Skin of body (tissue), 1 donor: ENCODE measurements at regions not wholly inside any gene's neighbourhood (a gene's known extent, or its start where the extent isn't known, plus 50 kb on each side); places are given as distances from the start of the nearest gene placed in this dataset.
A peak's percentile ranks its signal among the peaks of the same experiment; 100 is the strongest.
"Not testable (repeated sequence)": the region's sequence is repeated elsewhere in the genome, so short reads cannot be mapped to it uniquely, and the experiment has no call there.

Experiments
- DNase-seq: peaks from one replicate; lab custom pipeline; 2025; lab: John Stamatoyannopoulos, UW

DNA sequence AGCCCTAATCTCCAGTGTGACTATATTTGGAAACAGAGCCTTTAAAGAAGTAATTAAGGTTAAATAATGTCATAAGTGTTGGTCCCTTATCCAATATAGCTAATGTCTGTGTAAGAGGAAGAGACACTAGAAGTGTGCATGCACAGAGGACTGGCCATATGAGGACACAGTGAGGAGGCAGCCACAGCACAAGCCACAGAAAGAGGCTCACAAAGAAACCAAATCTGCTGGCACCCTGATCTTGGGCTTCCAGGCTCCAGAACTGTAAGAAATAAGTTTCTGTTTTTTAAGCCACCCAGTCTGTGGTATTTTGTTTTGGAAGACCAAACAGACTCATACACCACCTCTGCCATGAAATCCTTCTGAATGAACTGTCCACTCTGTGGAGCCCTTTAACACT, 186.4 kb upstream of the SLC39A10 start:
- no peak for DNase-seq

DNA sequence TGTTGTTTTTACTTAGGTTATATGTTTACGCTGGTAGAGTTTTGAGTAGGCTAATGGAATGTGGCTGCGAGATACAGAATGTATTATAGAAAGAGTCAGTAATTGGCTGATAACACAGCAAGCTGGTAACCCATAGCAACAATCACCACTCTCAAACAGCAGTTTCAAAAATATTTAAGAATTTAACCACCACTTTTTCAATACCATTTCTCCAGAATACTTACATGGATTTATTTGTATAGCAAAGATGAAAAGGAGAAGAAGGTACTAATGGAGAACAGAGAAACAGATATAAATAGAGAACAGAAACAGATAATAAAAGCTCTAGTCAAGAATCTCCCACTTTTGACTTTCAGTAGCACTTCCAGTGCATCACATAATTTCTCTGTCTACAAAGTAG, 188.3 kb upstream of the SLC39A10 start:
- no peak for DNase-seq

DNA sequence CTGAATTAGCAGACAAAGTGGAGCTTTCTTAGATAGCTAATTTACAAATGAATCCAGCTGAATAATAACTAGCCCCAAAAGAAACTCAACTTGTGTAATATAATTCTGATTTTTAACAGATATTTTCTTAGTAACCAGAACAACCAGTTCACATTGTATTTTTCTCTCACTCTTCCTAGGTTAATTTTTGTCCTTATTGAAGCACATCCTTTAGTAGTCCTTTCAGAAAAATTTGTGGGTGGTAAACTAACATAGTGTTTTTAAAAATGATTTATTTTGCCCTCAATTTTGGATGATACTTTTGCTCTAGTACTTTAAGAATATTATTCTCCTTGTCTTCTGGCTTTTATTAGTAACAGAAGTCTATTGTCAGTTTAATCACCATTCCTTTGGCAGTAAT, 190.6 kb upstream of the SLC39A10 start:
- DNase-seq, result no peak

DNA sequence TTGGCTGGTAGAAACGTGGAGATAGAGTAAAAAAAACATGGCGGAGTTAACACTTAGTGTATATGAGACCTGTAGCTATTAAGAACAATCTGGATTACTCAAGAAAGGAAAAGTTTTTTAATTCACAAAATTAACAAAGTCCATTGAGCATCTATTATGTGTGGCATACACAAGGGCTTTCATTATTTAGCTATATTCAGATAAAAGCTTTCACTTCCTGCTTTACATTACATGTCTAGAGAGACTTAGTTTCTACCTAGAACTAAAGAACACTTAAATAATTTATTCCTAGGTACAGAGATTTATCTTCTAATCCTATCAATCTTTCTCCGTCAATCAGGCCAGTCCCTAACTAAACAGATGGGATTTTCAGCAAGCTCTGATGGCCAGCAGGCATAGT, 196.0 kb upstream of the SLC39A10 start:
- no peak for DNase-seq

DNA sequence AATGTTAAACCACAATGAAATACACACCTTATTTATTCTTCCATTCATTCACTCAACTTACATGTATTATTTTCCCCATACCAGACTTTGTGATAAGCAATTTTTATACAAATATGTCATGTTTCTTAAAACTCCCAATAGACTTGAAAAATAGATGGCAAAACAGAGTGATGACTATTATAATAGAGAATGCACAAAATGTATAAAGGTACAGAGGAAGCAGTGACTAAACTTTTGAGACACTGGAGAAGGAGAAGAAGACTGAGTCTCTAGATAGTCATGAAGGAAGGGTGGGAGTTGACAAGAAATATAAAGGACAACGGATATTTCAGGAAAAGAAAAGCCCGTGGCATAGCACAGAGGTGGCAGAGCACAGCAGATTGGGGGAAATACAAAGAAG, 198.1 kb upstream of the SLC39A10 start:
- DNase-seq, result no peak

DNA sequence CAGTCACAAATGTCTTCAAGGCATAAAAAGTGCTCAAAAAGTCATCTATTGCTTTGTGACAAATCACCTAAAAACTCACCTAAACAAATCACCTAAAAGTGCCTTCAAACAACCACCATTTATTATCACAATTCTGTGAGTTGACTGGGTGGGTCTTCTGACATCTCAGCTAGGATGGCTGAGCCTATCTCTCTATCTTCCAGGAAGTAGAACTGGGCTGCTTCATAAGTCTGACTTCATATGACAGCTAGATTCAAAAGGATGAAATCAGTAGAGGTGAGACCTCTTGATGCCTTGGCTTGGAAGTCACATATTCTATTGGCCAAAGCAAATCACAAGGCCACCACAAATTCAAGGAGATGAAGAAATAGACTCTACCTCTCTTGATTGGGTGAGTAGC, 199.2 kb upstream of the SLC39A10 start:
- DNase-seq, result no peak

DNA sequence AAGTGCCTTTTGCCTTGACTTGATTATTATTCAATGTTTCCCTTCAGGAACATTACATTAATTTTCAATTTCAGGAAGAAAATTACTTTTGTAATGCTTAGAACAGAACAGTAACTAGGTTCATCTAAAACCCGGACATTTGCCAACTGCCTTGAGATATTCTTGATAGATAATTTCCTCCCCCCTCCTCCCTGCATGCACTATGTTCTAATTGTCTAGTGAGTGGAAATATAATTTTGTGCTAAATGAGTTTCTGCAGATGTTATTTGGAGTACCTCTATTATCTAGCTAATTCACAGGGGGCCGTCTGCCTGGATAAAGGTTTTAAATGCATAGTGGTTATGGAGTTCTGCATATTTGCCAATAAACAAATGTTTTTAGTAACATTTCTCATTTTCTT, 200.3 kb upstream of the SLC39A10 start:
- DNase-seq, result peak; percentile 31

DNA sequence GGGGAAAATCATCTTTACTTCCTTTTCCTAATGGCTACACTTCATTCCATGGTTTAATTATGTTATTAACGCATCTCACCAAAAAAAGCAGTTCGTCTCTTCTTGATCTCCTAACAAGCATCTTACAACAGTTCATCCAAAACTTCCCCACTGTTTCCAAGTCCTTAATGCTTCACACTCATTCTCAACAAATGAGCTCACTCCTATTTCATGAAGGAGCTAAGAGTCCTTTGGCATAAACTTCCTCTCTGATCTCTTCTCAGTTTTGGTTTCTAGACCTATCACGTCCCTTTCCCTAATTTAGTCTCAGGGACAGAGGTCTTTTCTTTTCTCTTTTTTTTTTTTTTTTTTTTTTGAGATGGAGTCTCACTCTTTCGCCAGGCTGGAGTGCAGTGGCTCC, 205.9 kb upstream of the SLC39A10 start:
- peak; percentile 34 for DNase-seq

DNA sequence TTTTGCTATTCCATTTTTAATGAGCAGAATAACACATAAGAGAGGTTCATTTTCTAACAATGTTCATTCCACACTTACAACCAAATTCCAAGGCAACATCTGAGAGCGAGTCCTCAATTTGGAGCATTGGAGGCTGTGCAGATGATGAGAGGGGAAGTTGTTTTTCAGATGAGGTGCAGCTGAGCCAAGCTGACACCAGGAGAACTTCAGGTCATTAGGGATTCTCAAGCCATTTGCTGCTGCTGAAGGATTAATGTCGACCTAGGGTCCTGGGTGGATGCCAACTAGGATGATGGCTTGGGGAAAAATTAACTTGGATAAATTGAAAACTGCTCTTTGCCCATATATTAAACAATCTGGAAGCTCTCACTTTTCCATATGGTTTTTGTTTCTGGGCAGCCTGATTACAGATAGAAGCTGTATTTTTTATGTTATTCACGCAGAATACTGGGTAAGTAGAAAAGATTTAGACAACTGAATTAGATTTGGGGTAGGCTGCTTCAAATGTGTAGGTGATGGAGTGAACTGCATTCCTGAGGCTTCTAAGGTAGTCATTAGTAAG, 206.4 kb upstream of the SLC39A10 start:
- DNase-seq, result no peak

DNA sequence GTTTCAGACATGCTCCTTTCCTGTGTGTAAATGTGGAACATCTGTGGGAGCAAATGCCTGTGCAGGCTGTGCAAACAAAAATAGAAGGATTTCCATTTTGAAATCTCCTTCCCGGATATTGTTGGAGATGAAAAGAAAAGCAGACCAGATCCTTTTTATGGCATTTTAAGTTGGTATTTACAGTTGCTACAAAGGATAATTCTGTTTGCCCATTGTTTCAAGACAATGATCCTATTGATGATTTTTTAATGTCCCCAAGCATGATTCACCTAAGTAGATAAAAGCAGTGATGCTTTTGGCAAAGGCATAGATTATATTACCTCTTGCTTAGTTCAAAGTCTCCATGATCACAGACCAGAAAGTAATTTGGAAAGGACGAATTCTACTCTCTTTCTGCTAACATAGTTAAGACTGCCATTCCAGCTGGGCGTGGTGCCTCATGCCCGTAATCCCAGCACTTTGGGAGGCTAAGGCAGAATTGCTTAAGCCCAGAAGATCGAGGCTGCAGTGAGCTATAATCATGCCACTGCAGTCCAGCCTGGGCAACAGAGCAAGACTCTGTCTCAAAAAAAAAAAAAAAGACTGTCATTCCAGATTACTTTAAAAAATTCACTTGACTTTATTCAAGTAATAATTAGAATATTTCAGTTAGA, 209.6 kb upstream of the SLC39A10 start:
- no peak for DNase-seq

DNA sequence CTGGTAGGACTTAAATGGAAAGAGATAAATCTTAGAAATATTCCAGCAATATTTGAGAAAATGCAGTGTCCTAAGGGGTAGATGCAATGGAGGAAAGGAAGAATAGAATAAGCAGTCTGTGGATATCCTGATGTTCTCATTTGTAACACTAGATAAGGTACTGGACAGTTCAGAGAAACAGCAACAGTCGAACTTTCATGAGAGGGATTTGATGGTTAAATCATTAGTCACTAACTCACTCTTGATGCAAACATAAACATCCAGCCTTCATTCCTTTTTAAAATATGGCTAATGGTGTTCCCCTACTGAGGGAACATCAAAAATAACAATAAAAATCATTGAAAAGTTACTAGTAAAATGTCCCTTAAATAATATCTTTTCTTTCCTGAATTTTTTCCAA, 211.4 kb upstream of the SLC39A10 start:
- DNase-seq, result no peak

DNA sequence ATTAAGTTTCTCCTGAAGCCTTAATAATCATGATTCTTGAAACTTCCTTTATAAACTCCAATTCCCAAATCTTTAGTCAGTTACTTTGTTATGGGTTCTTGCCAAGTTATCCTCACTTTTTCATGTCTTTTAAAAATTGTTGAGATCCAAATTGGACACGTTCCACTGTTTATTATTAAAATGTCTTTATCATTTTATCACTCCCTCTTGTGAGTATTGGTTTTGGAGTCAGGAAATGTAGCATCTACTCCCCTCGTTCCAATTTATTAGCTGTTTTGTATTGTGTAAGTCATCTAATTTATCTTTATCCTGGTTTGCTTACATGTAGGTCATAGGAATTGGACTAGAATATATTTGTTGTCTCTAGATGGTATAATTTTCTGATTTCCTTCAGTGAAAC, 213.1 kb upstream of the SLC39A10 start:
- peak; percentile 25 for DNase-seq

DNA sequence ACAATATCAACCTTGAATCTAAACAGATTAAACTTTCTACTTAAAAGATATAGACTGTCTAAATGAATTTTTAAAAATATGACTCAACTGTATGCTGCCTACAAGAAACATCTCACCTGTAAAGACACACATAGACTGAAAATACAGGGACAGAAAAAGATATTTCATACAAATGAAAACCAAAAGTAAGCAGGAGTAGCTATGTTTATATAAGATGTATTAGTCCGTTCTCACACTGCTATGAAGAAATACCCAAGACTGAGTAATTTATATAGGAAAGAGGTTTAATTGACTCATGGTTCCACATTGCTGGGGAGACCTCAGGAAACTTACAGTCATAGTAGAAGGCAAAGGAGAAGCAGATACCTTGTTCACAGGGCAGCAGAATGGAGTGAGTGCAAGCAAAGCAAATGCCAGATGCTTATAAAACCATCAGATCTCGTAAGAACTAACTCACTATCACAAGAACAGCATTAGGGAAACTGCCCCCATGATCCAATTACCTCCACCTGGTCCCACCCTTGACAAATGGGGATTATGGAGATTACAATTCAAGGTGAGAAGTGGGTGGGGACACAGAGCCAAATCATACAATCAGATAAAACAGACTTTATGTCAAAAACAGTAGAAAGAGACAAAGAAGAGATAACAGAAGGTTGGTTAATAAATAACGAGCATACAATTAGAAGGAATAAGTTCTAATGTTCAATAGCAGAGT, 214.4 kb upstream of the SLC39A10 start:
- DNase-seq, result no peak

DNA sequence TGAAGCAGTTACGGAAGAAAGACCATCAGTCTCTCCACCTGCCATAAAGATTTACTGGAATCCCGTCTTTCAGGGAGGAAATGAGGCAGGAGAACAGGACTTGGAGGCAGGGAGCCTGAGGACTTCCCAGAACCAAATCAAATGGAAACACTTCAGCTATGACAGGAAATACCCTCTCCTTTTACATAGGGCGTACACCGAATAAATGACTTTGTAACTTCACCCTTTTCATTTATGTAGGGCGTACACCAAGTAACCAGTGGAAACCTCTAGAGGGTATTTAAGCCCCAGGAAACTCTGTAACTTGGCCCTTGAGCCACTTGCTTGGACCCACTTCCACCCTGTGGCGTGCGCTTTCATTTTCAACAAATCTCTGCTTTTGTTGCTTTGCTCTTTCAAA, 218.3 kb upstream of the SLC39A10 start:
- DNase-seq, result no peak

DNA sequence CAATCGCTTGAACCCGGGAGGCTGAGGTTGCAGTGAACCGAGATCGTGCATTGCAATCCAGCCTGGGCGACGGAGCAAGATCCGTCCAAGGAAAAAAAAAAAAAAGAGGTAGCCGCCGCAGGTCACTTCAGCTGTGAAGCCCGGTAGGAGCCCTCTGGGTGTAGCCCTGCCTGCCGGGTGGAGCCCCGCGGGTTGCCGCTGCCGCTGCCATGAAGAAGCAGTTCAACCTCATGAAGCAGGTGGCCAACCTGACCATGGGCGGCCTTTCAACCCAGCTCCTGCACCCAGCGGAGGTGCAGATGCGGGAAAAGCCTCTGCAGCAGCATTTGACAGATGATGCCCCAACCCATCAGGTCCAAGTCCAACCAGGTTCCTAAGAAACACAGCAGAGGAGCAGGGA, 219.5 kb upstream of the SLC39A10 start:
- no peak for DNase-seq

DNA sequence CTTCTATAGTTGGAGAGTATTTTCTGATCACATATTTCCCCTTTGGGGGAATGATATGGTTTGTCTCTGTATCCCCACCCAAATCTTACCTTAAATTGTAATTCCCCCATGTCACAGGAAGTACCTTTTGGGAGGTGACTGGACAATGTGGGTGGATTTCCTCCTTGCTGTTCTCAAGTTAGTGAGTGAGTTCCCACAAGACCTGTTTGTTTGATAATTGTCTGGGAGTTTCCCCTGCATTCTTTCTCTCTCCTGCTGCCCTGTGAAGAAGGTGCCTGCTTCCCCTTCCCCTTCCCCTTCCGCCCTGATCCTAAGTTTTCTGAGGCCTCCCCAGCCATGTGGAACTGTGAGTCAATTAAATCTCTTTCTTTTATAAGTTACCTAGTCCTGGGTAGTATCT, 222.7 kb upstream of the SLC39A10 start:
- no peak for DNase-seq

DNA sequence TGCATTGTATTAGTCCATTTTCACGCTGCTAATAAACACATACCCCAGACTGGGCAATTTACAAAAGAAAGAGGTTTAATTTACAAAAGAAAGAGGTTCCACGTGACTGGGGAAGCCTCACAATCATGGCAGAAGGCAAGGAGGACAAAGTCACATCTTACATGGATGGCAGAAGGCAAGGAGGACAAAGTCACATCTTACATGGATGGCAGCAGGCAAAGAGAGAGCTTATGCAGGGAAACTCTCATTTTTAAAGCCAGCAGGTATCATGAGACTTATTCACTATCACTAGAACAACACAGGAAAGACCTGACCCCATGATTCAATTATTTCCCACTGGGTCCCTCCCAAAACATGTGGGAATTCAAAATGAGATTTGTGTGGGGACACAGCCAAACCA, 223.3 kb upstream of the SLC39A10 start:
- not testable (repeated sequence) for DNase-seq

DNA sequence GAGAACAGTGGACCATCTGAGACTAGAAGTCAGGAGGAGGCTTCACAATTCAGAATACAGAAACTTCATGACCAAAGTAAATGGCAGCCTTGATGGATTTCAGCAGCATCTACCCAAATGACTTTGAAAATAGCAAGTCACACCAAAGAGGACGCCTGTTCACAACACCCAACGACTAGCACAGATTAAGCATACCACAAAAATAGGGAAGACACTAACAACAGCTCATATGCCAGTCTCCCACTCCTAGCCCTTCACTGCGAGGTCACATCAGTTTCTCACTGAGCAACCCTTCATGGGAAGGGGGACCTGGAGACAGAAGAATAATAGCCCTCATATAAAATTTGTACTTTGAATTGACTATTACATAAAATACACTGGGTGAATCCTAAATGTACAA, 228.4 kb upstream of the SLC39A10 start:
- no peak for DNase-seq

DNA sequence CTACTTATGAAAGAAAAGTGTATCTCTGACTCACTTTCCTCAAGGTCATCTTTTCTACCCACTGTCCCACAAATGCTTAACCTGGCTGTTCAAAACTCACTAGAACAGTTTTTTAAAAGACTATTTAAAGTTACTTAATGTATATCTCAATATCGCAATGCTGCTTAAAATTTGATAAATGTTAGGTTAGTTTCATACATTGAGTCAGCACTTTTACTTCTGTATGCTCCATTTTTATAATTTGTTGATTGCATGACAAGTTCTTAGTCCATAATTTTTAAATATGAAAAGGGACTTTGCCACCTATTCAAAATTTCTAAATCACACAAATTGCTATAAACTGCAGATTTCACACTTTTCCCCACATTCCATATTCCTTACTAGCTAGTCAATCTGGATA, 231.7 kb upstream of the SLC39A10 start:
- DNase-seq, result no peak

DNA sequence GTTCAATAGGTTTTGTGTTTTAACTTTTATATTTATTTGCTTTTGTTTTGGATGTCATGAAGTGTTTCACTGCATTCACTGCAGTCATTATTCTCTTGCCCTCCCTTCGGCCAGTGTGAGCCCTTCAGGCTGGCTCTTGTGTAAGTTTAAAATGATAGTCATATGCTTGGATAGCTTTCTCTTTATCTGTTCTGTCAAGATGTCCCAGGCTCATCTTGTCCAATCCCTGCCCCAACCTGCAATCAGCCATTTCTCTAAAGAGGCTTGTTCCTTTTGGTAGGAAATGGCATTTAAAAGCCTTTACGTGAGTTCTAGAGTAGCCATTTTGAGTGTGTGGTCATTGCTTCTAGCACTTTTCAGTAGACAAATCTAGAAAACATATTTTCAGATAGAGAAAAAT, 238.0 kb upstream of the SLC39A10 start:
- no peak for DNase-seq

DNA sequence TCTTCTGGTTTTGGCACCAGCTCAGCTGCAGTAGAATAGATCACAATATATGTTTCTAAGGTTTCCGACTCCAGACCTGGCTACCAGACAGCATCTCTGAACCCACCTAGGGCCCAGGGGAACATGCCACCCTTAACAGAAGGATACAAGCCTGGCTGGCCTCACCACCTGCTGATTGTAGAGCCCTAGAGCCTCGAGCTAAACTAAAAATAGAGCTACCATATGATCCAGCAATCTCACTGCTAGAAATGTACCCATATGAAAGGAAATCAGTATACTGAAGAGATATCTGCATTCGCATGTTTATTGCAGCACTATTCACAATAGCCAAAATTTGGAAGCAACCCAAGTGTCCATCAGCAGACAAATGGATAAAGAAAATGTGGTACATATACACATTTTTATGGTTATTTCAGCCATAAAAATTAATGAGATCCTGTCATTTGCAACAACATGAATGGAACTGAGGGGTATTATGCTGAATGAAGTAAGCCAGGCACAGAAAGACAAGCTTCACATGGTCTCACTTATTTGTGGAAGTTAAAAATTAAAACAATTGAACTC, 242.4 kb upstream of the SLC39A10 start:
- DNase-seq, result no peak

DNA sequence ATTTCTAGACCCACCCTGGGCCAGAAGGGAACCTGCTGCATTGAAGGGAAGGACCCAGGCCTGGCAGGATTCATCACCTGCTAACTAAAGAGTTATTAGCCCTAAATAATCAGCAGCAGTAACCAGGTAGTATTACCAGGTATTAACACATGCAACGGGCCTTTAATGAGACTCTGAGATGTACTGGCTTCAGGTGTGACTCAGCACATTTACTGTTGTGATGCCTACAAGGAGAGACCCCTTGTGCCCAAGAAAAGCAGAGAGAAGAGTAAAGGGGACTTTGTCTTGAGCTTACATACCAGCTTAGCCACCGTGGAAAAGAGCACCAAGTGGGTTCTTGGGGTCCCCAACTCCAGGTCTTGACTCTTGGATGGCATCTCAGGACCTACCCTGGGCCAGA, 243.1 kb upstream of the SLC39A10 start:
- no peak for DNase-seq

DNA sequence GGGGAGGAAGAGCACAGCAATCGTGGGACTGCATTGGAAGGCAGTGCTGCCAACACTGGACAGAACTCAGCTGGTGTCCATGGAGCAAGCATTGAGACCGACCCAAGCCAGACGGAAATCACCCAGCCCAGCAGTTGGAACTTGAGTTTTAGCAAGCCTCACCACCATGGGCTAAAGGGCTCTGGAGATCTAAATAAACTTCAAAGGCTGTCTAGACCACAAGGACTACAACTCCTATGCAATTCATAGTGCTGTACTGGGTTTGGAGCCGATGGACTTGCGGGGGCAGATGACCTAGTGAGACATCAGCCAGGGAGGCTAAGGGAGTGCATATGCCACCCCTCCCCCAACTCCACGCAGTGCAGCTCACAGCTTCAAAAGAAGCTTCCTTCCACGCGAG, 243.6 kb upstream of the SLC39A10 start:
- DNase-seq, result no peak
